GM18909 (cell line): ENCODE measurements at regions not wholly inside any gene's neighbourhood (a gene's known extent, or its start where the extent isn't known, plus 50 kb on each side); places are given as distances from the start of the nearest gene placed in this dataset.

Source experiments
- ATAC-seq: cut with Tn5 transposase; IDR thresholded peaks from one replicate; pipeline ENCODE4 v1.9.1; 2021; ENCODE audit warnings: mild to moderate bottlenecking; ENCODE audit not compliant: unreplicated experiment, poor library complexity

GRCh38 chr12:24562771-24563431 is 386.0 kb downstream of the BCAT1 start:
- ATAC-seq: no peak

- no peak for ATAC-seq
Observed at GRCh38 chr12:24561882-24562770, 386.8 kb downstream of the BCAT1 start.

GRCh38 chr12:24561411-24561871 is 387.5 kb downstream of the BCAT1 start:
- no peak for ATAC-seq

DNA sequence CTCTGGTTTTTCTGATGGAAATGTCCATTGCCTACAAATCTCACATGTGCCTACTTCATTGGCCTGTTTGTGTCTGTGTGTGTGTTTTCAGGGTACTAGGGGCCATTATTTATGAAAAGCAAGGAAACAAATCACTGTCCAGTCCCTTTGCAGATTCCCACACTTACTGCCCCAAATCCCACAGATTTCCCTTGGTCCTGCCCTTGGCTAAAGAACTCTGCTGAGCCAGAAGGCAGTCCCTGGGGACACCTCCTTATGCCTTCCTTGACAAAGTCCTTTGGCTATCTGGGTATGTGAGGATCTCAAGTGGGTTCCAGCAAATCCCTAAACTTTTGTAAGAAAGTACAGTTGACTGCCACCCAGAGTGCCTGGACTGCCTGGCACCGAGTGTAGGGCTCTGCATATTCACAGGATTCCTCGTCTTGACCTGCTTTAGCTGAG is 388.1 kb downstream of the BCAT1 start:
- ATAC-seq: no peak

- ATAC-seq: no peak
Observed at GRCh38 chr12:24560192-24560775, 388.6 kb downstream of the BCAT1 start.

- no peak for ATAC-seq
Observed at GRCh38 chr12:24557738-24558137, 391.2 kb downstream of the BCAT1 start.

DNA sequence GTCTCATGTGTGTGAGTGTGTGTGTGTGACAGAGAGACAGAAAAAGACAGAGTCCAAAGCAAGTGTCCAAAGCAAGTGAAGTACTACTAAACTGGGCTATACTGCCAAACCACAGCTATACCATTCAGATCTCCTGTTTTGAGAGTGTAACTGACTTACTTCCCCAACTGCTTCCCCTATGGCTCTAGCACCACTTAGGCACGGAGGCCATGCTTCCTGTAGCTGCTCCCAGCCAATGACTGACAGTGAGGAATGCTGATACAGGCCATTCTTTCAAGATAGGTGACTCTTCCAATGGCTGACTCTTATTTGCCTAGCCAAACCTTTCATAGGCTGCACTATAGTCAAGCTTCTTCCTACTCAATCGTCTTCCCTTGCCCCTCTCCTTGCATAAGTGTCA is 393.2 kb downstream of the BCAT1 start:
- ATAC-seq: no peak

DNA sequence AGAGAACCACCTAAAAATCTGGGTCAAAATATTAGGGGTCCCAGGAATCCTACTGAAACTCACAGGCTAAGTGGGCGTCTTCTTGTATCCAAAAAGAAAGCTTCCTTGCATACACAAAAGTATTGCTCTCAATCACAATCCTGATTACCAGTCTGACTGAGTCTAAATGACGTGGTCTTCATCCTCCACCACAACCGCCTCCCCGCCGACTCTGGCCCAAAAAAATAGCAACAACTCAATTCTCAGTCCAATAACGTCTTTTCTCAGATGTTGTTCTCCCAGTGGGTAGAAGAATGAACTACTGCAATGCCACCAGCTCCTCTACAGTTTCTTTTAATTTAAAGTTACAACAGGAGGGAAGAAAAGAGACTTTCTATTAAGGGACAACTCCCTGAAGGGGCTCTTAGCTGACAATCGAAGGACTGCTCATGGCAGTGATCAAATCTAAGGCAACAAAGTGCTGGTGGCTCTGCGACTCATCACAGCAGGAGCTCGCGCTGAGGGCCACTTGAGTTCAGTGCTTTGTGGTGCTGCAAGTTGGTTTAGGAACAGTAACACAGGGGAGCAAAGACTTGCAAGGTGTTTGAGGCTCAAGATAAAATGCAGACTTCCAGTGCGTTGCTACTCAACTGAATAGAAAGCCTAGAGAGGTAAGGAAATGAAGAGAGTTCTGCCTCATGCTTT is 394.1 kb downstream of the BCAT1 start:
- ATAC-seq: no peak

DNA sequence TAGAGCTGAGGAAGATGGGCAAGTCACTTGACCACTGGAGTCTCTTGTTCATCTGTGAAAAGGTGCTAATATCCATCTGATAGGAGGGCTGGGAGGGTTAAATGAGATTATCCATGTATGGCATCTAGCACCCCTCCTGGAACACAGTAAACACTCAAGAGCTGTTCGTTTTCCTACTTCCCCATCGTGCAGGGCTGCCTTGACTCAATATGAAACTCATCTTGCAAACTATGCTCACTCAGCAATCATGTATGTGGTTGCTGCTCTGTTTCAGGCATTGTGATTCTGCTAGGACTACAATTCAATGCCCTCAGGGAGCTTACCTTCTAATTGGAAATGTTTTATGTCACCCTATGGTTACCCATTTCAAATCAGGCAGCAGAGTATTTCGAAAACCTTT is 395.6 kb downstream of the BCAT1 start:
- no peak for ATAC-seq

- ATAC-seq: no peak
Observed at GRCh38 chr12:24551163-24551786, 397.6 kb downstream of the BCAT1 start.

- no peak for ATAC-seq
Observed at GRCh38 chr12:24550609-24551008, 398.3 kb downstream of the BCAT1 start.

GRCh38 chr12:24546661-24547060 is 402.2 kb downstream of the BCAT1 start:
- no peak for ATAC-seq

DNA sequence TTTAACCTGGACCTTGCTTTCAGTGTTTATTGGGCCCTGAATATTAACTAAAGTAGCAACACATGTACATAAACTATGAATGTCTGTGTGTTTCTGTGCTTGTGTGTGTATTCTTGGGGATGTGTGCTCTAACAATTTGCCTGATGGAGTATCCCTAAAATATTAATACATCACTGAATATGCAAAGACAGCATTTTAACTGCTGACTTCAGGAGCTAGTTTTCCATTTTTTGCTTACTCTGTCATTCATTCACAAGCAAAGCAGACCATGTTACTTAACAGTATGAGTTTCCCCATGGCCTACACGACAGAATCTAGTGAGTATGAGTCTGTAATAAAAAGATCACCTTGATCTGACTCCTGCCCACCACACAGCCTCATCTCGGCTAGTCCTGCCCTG is 402.8 kb downstream of the BCAT1 start:
- no peak for ATAC-seq

GRCh38 chr12:24544368-24544767 is 404.5 kb downstream of the BCAT1 start:
- ATAC-seq: no peak

DNA sequence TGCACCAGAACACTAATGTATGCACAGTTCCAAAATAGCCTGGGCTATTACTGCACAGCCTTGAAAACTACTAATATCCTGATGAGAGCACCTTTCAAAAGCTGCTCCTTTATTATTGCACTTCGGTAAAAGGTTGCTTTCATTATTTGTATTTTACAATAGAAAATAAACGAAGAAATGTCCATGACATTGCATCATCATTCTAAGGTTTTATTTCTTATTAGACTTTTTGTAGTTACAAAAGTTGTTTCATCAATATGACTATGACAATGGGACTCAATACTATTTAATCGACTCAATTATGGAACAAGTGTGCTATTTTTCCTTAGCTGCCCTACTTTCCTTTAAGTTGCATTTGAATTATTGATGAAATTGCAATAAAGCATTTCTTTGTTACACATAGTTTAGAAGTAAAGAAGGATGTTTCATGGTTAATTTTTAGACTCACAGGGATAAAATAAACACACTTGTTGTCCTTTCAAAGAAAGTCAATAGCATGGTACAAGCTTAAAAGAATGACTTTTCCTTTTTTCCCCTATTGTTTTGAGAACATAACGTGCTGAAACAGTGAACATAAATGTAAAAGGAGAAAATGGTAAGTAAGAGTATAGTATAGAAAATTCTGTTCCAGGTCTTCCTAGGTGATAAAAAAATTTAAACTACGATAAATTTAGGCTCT is 407.6 kb downstream of the BCAT1 start:
- no peak for ATAC-seq

DNA sequence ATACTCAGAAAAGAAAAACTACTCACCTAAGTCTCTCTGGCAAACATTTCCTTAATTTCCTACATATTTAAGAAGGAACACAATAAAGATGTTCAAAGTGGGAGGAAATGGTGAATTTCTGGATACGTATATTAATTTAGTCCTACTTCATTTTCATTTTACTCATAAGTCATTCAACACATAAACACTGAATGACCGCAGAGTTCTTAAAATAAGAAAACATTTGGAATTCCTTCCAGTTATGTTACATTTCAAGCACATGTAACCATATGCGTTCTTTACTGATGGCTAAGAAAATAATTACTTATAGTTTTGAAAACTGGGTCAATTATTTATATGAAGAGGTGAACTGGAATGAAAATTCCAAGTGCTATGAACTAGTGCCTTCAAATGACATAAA is 409.3 kb downstream of the BCAT1 start:
- ATAC-seq: no peak

GRCh38 chr12:24537083-24537860 is 411.6 kb downstream of the BCAT1 start:
- no peak for ATAC-seq

DNA sequence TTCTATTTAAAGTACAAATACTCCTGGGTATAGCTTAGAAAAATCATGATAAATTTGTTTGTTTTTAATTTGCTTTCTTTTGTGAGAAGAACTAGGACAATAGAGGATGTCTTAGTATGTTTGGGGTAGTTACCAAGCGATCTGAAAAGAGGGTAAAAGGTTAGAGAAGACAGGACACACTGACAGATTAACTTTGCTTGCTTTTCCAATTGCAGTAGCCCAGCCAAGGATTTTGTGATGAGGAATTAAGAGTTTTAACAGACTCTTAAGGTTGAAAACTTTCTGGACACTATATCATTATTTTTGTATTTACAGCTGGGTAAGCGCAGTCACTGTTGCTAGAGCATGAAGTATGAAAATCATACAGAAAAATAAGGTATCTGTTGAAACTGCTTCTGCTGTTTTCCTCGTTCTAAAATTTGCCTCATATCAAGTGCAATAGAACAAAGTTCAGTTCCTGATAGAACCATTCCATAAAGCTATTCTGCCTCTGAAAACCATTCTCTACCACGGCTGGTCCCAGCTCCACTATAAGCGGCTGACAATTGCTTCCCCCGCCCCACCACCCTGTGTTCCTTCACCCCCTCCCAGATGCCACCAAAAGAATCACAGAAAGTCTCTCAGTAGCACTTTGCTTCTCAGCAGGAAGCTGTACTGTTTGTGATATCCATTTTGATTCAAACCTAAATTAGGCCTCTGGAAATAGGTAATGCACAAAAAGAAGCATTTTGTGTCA is 413.4 kb downstream of the BCAT1 start:
- ATAC-seq: no peak
